Muscle layer of colon (tissue), 2 donors: ENCODE measurements at regions not wholly inside any gene's neighbourhood (a gene's known extent, or its start where the extent isn't known, plus 50 kb on each side); places are given as distances from the start of the nearest gene placed in this dataset.

Source experiments
- H3K27ac ChIP-seq: one replicate; pipeline ENCODE4 v1.7.0; 2013; ENCODE audit warnings: low read depth, mild to moderate bottlenecking, low read length, moderate library complexity
- H3K27me3 ChIP-seq, 2 donors: one replicate each; pipeline ENCODE4 v1.7.0; 2013; ENCODE audit warnings: low read length in 2 of 2, mild to moderate bottlenecking in 2 of 2; ENCODE audit not compliant: insufficient read depth in 2 of 2, control insufficient read depth in 1 of 2
- H3K36me3 ChIP-seq: one replicate; pipeline ENCODE4 v1.7.0; 2013; ENCODE audit warnings: mild to moderate bottlenecking, low read length; ENCODE audit not compliant: insufficient read depth
- H3K4me1 ChIP-seq: one replicate; pipeline ENCODE4 v1.7.0; 2013; ENCODE audit warnings: mild to moderate bottlenecking, low read length; ENCODE audit not compliant: insufficient read depth
- H3K4me3 ChIP-seq, 2 donors: one replicate each; pipeline ENCODE4 v1.7.0; 2013; ENCODE audit warnings: low read length in 2 of 2, low read depth in 1 of 2, mild to moderate bottlenecking in 1 of 2, moderate library complexity in 1 of 2
- H3K9ac ChIP-seq: one replicate; pipeline ENCODE4 v1.7.0; 2013; ENCODE audit warnings: low read length
- H3K9me3 ChIP-seq: one replicate; pipeline ENCODE4 v1.7.0; 2013; ENCODE audit warnings: mild to moderate bottlenecking, low read length
- donor health status: abdominal sarcoma.
- donor health status: Adenocarcinoma of cecum.

DNA sequence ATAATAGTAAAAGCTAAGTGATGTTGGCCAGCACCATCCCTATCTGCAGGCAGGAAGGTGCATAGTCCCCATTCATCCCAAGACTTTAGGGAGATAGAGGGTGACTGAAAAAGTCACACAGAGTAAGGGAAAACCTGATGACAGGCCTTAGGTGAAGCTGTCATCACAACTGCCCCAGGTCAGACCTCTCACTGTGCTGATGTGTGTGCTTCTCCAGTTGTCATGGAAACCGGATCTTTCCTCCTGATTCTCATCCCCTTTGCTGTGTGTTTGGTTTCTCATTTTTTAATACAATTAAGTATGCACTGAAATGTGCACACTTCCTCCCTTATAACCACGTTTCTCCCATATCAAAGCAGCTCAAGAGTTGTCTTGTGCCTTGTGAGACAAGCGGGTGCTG lies 135.1 kb upstream of the ANKFN1 start:
- Histone ChIP-seq H3K36me3 (no peaks in the 10 kb centered on the region), H3K4me1 (no peaks in the 10 kb centered on the region), H3K9ac (no peak overlapping the region), H3K9me3 (no peaks in the 10 kb centered on the region), H3K27ac (no peak overlapping the region), H3K27me3 (no peaks in the 10 kb centered on the region), H3K4me3 (no peak overlapping the region)

DNA sequence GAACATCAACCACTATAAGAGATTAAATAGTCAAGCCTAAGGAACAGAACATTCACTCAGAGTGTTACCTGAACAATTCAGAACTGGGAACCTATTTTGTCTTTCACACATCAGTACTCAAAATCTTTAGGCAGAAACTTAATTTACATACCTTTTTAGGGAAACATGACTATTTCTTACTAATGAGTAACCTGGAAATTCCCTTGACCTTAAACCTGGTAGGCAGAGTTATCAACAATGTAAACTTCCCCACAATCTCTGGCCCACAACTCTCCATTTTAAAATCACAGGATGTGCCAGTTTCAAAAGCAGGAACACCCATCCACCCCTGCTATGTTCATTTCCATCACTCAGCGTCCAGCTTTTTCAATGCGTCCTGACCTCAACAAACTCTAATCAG lies 132.9 kb upstream of the ANKFN1 start:
- Histone ChIP-seq H3K4me1 (no peaks in the 10 kb centered on the region), H3K27ac (no peak overlapping the region), H3K4me3 (no peak overlapping the region), H3K27me3 (no peaks in the 10 kb centered on the region), H3K9me3 (no peaks in the 10 kb centered on the region), H3K36me3 (no peaks in the 10 kb centered on the region), H3K9ac (no peak overlapping the region)

DNA sequence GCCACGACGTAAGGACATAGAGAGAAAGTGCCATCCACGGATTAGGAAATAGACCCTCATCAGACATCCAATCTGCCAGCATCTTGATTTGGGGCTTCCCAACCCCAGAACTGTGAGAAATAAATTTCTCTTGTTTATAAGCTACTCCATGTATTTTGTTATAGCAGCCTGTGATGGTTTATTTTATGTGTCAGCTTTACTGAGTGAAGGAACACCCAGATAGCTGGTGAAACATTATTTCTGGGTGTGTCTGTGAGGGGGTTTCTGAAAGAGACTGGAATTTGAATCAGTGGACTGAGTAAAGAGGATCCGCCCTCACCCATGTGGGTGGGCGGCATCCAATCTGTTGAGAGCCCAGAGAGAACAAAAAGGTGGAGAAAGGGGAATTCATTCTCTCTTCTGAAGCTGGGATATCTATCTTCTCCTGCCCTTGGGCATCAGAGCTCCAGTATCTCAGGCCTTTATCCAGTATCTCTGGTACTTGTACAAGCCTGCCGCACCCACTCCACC lies 131.5 kb upstream of the ANKFN1 start:
- Histone ChIP-seq H3K27ac (no peak overlapping the region), H3K9me3 (no peaks in the 10 kb centered on the region), H3K27me3 (no peaks in the 10 kb centered on the region), H3K4me1 (no peaks in the 10 kb centered on the region), H3K36me3 (no peaks in the 10 kb centered on the region), H3K9ac (no peak overlapping the region), H3K4me3 (no peak overlapping the region)

DNA sequence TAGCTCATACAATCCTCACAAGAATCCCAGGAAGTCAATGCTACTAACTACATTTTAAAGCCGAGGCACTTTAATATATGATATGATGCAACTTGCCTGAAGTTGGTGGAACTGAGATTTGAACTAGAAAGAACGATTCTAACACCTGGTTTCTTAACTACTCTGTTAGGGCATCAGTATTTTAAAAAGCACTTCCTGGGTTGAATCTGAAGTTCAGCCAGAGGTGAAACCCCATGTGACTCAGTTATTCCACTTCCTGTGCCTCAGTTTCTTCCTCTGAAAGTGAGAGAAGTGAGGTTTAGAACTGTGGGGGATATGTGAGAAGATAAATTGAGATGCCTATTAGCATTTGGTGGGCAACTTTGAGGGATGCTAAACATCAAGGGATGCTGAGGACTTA lies 129.4 kb upstream of the ANKFN1 start:
- Histone ChIP-seq H3K27me3 (no peaks in the 10 kb centered on the region), H3K27ac (no peak overlapping the region), H3K9me3 (no peaks in the 10 kb centered on the region), H3K36me3 (no peaks in the 10 kb centered on the region), H3K4me1 (no peaks in the 10 kb centered on the region), H3K9ac (no peak overlapping the region), H3K4me3 (no peak overlapping the region)

DNA sequence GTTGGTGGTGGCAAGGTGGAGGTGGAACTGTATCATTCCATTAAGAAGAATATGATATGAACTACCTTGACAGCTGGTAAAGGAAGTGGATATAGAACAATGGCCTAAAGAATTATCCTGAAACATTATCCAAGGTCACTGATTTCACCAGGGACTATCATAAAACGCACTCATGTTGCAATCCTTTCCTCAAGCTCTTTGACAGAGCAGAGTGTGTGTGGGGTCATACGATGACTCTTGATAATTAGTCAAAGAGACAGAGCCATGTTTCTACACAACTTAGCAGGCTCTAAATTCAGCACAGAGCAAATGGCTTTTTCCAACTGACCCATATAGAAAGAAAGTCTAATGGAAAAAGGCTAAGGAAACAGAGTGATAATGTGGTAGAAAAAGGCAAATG lies 126.4 kb upstream of the ANKFN1 start:
- H3K9ac ChIP-seq: no peak overlapping the region
- no peaks in the 10 kb centered on the region for H3K9me3 ChIP-seq
- no peak overlapping the region for H3K27ac ChIP-seq
- H3K4me1 ChIP-seq: peaks cover 10% of the 10 kb centered on the region
- H3K36me3 ChIP-seq: no peaks in the 10 kb centered on the region
- H3K27me3 ChIP-seq: no peaks in the 10 kb centered on the region
- no peak overlapping the region for H3K4me3 ChIP-seq

DNA sequence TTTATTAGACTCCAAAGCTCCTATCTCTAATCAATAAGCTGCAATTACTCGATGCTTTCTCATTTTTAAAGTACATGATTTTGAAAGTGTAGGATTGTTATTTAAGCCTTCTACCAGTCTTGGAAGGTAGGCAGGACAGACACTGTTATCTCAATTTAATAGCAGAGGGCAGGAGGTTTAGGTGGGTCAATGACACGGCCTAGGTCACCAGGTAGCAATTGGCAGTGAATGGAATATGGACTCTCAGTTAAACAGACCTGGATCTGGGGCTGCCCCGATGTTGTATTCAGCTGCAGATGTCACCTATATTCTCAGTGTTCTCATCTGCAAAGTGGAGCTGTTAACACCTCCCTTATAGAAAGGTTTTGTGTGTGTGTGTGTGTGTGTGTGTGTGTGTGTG lies 124.4 kb upstream of the ANKFN1 start:
- H3K4me1 ChIP-seq: peaks cover 10% of the 10 kb centered on the region
- H3K9me3 ChIP-seq: no peaks in the 10 kb centered on the region
- H3K27me3 ChIP-seq: no peaks in the 10 kb centered on the region
- H3K4me3 ChIP-seq: no peak overlapping the region
- no peak overlapping the region for H3K9ac ChIP-seq
- H3K27ac ChIP-seq: no peak overlapping the region
- H3K36me3 ChIP-seq: no peaks in the 10 kb centered on the region

DNA sequence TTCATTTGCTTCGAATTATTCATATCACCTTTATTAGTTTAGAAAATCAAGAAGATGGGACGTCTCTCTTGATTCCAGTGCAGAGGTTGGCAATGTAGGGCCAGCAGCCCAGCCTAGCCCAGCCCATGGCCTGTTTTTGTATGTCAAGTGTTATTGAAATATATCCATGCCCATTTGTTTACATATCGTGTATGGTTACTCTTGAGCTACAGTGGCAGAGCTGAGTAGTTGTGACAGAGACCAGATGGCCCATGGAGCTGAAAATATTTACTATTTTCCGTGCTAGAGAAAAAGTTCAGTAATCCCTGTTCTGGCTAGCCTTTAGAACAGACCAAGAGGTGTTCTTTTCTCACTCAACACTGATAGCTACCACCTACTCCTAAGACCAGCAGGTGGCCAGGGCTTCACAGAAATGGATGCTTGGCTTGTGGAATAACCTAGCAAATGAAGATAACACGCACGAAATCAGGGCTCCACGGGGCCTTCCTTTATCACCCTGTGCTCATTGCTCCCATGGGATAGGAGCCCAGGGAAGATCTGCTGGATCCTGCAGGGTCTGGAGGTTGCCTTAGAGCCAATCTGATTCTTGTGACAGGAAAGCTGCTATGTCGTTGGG lies 123.2 kb upstream of the ANKFN1 start:
- Histone ChIP-seq H3K4me1 (peaks cover 10% of the 10 kb centered on the region), H3K27me3 (no peaks in the 10 kb centered on the region), H3K36me3 (no peaks in the 10 kb centered on the region), H3K4me3 (no peak overlapping the region), H3K27ac (no peak overlapping the region), H3K9me3 (no peaks in the 10 kb centered on the region), H3K9ac (no peak overlapping the region)

DNA sequence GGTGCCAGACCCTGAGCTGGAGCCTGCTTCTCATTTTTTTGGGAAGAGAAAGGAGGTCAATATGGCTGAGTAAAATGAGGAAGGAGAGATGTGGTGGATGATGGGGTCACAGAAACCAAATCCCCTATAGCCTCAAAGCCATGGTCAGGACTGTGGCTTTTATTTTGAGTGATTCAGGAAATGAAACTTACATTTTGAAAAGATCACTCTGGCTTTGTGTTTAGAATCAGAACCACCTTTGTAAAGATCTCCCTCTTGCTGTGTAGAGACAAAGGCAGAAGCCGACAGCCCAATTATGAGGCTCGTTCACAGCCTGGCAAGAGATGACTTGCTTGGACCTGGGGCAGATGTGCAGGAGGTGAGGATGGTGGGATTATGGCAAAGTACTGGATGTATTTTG lies 121.6 kb upstream of the ANKFN1 start:
- peaks cover 10% of the 10 kb centered on the region for H3K4me1 ChIP-seq
- no peak overlapping the region for H3K4me3 ChIP-seq
- H3K27ac ChIP-seq: no peak overlapping the region
- H3K36me3 ChIP-seq: no peaks in the 10 kb centered on the region
- H3K27me3 ChIP-seq: no peaks in the 10 kb centered on the region
- no peak overlapping the region for H3K9ac ChIP-seq
- H3K9me3 ChIP-seq: no peaks in the 10 kb centered on the region

DNA sequence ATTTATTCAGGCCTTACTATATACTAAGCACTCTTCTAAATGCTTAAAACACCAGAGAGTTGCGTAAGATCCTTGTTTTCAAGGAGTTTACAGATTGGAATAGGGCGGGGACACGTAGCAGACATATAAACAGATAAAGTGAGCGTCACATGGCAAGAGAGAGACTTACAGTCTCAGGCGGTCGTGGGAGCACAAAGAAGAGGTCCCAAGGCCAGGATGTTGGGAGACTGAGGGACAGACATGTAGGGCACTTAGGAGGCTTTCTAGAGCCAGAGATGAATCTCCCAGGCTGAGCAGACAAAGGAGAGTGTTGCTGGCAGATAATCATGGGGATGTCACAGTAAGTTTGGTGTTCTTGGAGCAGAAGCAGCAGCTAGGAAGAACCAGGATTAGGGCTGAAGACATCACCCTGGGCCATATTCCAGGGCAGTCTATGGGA lies 119.1 kb upstream of the ANKFN1 start:
- Histone ChIP-seq H3K36me3 (no peaks in the 10 kb centered on the region), H3K4me1 (peaks cover 10% of the 10 kb centered on the region), H3K27ac (no peak overlapping the region), H3K9ac (no peak overlapping the region), H3K4me3 (no peak overlapping the region), H3K9me3 (no peaks in the 10 kb centered on the region), H3K27me3 (no peaks in the 10 kb centered on the region)

DNA sequence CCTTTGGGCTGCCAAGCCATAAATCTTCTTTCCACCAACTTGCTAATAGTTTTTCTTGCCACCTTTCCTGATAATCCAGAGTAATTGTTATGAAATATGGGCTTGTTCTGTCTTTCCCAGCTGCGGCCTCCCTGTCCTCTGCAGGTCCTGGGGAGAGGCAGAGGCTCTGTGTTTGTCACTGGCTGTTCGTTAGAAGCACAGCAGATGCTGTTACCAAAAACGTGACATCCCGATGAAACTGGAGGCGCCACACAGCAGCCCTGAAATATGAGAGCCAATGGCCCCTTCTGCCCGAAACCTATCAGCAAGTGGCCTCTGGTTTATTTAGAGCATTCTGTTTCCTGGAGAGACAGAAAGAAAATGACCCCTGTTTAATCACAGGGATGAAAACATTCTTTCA lies 115.1 kb upstream of the ANKFN1 start:
- Histone ChIP-seq H3K4me3 (no peak overlapping the region), H3K9me3 (no peaks in the 10 kb centered on the region), H3K27ac (no peak overlapping the region), H3K36me3 (no peaks in the 10 kb centered on the region), H3K27me3 (no peaks in the 10 kb centered on the region), H3K9ac (no peak overlapping the region), H3K4me1 (no peaks in the 10 kb centered on the region)

DNA sequence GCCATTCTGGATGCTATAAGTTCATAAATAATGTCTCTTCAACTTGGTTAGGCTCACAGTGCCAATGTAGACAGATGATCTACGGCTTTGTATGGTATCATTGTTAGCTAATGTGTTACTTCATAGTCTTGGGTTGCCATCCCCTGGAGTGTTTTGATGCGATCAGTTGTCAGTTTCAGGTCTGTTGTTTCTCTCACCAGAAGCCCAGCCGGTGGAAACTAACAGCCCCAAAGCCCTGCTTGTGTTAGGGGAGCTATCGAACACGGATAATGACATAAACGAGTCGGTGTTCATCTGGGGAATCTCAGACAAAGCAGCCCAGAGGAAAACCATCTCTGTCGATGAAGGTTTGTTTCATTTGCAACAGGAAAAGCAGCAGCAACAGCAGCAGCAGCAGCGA lies 107.4 kb upstream of the ANKFN1 start:
- Histone ChIP-seq H3K27me3 (no peaks in the 10 kb centered on the region), H3K9me3 (no peaks in the 10 kb centered on the region), H3K36me3 (no peaks in the 10 kb centered on the region), H3K4me1 (no peaks in the 10 kb centered on the region), H3K4me3 (no peak overlapping the region), H3K27ac (no peak overlapping the region), H3K9ac (no peak overlapping the region)

DNA sequence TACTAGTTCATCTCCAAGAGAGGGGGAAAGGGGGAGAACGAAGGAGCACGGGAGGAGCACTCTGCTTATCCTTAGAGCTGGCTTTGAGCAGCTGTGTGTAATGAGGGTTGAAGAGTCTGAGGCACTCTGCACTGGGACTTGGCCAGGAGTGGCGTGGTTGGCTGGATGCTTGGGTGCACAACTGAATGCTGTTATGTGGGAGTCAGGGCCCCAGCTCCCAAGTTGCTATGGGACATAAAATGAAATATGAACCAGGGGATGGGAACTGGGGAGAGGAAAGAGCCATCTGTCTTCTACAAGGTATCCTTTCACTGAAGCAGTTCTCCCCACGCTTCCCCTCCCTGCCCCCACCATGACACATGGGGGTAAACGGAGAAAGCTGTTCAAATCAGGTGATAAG lies 105.9 kb upstream of the ANKFN1 start:
- Histone ChIP-seq H3K9me3 (no peaks in the 10 kb centered on the region), H3K27ac (no peak overlapping the region), H3K9ac (no peak overlapping the region), H3K4me1 (no peaks in the 10 kb centered on the region), H3K36me3 (no peaks in the 10 kb centered on the region), H3K4me3 (no peak overlapping the region), H3K27me3 (no peaks in the 10 kb centered on the region)
